OCI-LY7 (cell line): ENCODE measurements at regions not wholly inside any gene's neighbourhood (a gene's known extent, or its start where the extent isn't known, plus 50 kb on each side); places are given as distances from the start of the nearest gene placed in this dataset.

Source experiments
- CTCF ChIP-seq: fragments of 200-600 bp; sonication (generic); conservative IDR thresholded peaks from 2 replicates; pipeline ENCODE4 v1.5.1; 2014; ENCODE audit warnings: mild to moderate bottlenecking, antibody characterized with exemption, low read length, moderate library complexity, mixed read lengths
- EZH2phosphoT487 ChIP-seq: fragments of 200-600 bp; sonication (generic); IDR thresholded peaks from 2 replicates; pipeline ENCODE4 v1.6.1; 2018; ENCODE audit warnings: low read depth, borderline replicate concordance, mild to moderate bottlenecking, mixed run types, antibody characterized with exemption, low read length, moderate library complexity, mixed read lengths

DNA sequence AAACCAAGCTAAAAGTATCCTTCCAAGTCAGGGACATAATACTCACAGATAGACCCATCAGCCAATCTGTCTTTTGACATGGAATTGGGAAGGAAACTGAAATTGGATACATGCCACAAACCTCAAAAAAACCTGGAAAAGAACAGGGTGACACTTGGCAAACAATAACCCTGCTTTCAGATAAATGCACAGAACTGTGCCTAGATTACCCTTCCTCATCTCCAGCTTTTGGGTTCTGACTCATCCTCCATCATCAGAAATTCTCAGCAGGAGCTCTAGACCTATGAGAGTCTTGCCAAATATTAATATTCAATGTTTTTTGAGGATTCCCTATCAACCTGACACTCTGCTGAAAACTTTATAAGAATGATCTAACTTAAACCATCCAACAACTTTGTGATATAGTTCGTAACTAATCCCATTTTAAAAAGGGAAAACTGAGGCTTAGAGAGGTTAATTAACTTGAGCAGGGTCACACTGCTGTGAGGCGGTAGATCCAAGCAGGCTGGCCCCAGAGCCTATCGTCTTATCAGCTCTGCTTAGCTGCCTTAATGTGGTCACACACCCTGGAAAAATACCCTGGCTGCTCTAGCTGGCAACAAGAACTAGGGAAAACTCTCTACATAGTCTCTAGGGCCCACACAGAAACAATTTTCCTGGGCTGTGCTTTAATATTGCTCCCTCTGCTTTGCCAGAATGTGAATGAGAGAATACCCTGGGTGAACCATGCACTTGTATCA lies 157.0 kb upstream of the TRPC7 start:
- no peak for TF ChIP-seq CTCF
- TF ChIP-seq EZH2phosphoT487, result no peak
